ENCODE measurements at regions not wholly inside any gene's neighbourhood (a gene's known extent, or its start where the extent isn't known, plus 50 kb on each side); places are given as distances from the start of the nearest gene placed in this dataset.

- no peaks in the 10 kb centered on the region for H3K36me3 ChIP-seq
- no peak overlapping the region for H3K27ac ChIP-seq
- DNase-seq, result no peak
- H3K4me3 ChIP-seq, result no peak overlapping the region
- intact Hi-C loops (cut with DNase I; ENCODE audit: low total_unique reads), result no loop called here
- H3K27me3 ChIP-seq, result no peaks in the 10 kb centered on the region
- H3K9me3 ChIP-seq, result peaks cover 0 to 4% (median 0%) of the 10 kb centered on the region in 4 donors
- no peaks in the 10 kb centered on the region for H3K4me1 ChIP-seq
- TF ChIP-seq EP300 (IDR thresholded peaks at IDR 0.05), result no peak
- TF ChIP-seq CTCF (IDR thresholded peaks at IDR 0.05), result no peak
- TF ChIP-seq POLR2A (IDR thresholded peaks at IDR 0.05), result no peak
- no peak for TF ChIP-seq POLR2AphosphoS5 (IDR thresholded peaks at IDR 0.05)
These were observed 436.2 kb upstream of the NXPH2 start for GRCh38 chr2:139216435-139216834.

- TF ChIP-seq POLR2AphosphoS5 (IDR thresholded peaks at IDR 0.05), result no peak
- no peak for TF ChIP-seq CTCF (IDR thresholded peaks at IDR 0.05)
- DNase-seq, result no peak
- intact Hi-C loops (cut with DNase I; ENCODE audit: low total_unique reads), result no loop called here
- no peaks in the 10 kb centered on the region for H3K27me3 ChIP-seq
- WGBS, 5 donors, result 79 to 83% (median 82%) methylated on average over 2 of the region's 2 CpGs
- no peaks in the 10 kb centered on the region for H3K4me1 ChIP-seq
- H3K4me3 ChIP-seq, result no peak overlapping the region
- H3K36me3 ChIP-seq, result no peaks in the 10 kb centered on the region
- peaks cover 0 to 4% (median 0%) of the 10 kb centered on the region in 4 donors for H3K9me3 ChIP-seq
- H3K27ac ChIP-seq, result no peak overlapping the region
These were observed 434.6 kb upstream of the NXPH2 start for GRCh38 chr2:139214801-139215200.

GRCh38 chr2:139209586-139209985 is 429.4 kb upstream of the NXPH2 start:
- Histone ChIP-seq H3K36me3 (no peaks in the 10 kb centered on the region), H3K27me3 (no peaks in the 10 kb centered on the region), H3K9me3 (peaks cover 0 to 4% (median 0%) of the 10 kb centered on the region in 4 donors), H3K27ac (no peak overlapping the region), H3K4me3 (no peak overlapping the region), H3K4me1 (no peaks in the 10 kb centered on the region)
- TF ChIP-seq POLR2AphosphoS5 (IDR thresholded peaks at IDR 0.05) (no peak), CTCF (IDR thresholded peaks at IDR 0.05) (no peak), POLR2A (IDR thresholded peaks at IDR 0.05) (no peak), EP300 (IDR thresholded peaks at IDR 0.05) (no peak)
- no peak for DNase-seq
- 86 to 96% (median 93%) methylated on average over 1 of the region's 1 CpG for WGBS, 5 donors
- intact Hi-C loops (cut with DNase I; ENCODE audit: low total_unique reads), result no loop called here

GRCh38 chr2:139201516-139201915 is 421.3 kb upstream of the NXPH2 start:
- H3K4me1 ChIP-seq, result no peaks in the 10 kb centered on the region
- 80 to 91% (median 84%) methylated on average over 2 of the region's 2 CpGs for WGBS, 5 donors
- H3K4me3 ChIP-seq, result no peak overlapping the region
- TF ChIP-seq POLR2AphosphoS5 (IDR thresholded peaks at IDR 0.05) (no peak), POLR2A (IDR thresholded peaks at IDR 0.05) (no peak), EP300 (IDR thresholded peaks at IDR 0.05) (no peak), CTCF (IDR thresholded peaks at IDR 0.05) (no peak)
- no peaks in the 10 kb centered on the region for H3K9me3 ChIP-seq
- no peak for DNase-seq
- intact Hi-C loops (cut with DNase I; ENCODE audit: low total_unique reads), result no loop called here
- no peaks in the 10 kb centered on the region for H3K36me3 ChIP-seq
- H3K27me3 ChIP-seq, result no peaks in the 10 kb centered on the region
- no peak overlapping the region for H3K27ac ChIP-seq
